ENCODE measurements at regions not wholly inside any gene's neighbourhood (a gene's known extent, or its start where the extent isn't known, plus 50 kb on each side); places are given as distances from the start of the nearest gene placed in this dataset.

- no peak for TF ChIP-seq POLR2A (IDR thresholded peaks at IDR 0.05; ENCODE audit: low read depth, low read length)
- TF ChIP-seq TAF1 (IDR thresholded peaks at IDR 0.05; ENCODE audit: borderline replicate concordance, low read depth, low read length): no peak
- TF ChIP-seq POLR2AphosphoS5 (IDR thresholded peaks at IDR 0.05; ENCODE audit: low read depth, low read length): no peak
Measured at GRCh38 chr4:34191443-34191842, 2052.9 kb downstream of the ARAP2 start.
